ENCODE measurements at regions not wholly inside any gene's neighbourhood (a gene's known extent, or its start where the extent isn't known, plus 50 kb on each side); places are given as distances from the start of the nearest gene placed in this dataset.

DNA sequence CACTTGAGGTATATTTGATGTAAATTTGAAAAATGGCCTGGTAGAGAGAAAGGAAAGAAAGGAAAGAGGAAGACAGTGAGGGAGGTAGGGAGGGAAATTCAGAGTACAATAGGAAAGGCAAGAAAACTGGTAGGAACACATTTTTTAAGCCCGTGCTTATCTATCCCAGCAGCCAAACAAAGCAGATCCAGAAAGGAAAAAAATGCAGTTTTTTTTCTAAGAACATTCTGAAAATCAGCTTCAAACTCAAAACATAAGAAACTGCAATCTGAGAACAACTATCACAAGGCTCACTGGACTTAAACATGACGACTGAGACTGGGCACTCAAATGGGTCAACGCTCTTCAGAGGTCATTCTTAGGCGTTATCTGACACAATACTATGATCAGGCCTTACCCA, 408.3 kb upstream of the DDI1 start:
- DNase-seq, result no peak

DNA sequence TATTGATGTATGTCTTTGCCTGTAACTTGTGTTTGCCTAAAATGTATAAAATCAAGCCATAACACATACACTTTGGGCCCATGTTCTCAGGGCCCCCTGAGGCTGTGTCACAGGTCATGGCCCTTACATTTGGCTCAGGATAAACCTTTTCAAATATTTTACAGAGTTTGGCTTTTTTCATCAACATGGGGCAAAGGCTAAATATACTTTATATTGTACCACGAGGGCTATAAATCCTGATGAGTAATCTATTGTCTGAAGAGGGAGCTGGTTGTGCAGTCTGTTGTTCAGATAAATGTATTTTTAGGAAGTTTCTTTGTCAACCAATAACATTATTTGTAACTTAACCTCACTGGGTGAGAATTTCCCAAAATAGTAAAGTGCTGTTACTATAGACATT, 404.6 kb upstream of the DDI1 start:
- DNase-seq, result no peak

DNA sequence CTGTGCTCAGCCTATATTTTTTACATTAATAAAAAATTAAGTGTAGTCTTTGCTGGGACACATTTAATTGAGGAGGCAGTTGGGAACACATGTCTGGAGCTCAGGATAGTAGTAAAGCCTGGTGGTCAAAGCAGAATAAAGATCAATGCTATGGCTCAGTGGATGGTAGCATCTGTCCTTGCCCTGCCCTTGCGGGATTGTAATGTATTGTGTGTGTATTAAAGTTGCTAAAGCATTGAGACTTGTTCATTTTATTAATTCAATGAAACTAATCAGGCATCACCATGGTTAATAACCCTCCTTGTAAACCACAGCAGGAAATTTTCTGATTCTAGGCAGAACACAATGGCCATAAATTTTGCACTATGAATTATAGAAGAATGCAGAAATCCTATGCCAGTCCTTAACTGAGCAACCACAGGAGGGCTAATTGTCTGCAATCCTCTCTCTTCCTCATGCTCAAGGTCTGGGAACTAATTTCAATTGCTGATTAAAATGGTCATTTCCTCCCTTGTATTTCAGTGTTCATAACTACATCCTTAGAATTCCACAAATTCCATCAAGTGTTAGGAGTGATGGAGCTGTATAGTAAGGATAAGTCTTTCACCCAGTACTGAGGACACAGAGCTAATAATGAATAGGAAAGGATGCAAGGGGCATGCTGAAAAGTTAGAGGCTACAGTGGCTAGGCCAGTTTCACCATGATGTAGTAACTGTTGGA, 403.2 kb upstream of the DDI1 start:
- DNase-seq, result no peak

DNA sequence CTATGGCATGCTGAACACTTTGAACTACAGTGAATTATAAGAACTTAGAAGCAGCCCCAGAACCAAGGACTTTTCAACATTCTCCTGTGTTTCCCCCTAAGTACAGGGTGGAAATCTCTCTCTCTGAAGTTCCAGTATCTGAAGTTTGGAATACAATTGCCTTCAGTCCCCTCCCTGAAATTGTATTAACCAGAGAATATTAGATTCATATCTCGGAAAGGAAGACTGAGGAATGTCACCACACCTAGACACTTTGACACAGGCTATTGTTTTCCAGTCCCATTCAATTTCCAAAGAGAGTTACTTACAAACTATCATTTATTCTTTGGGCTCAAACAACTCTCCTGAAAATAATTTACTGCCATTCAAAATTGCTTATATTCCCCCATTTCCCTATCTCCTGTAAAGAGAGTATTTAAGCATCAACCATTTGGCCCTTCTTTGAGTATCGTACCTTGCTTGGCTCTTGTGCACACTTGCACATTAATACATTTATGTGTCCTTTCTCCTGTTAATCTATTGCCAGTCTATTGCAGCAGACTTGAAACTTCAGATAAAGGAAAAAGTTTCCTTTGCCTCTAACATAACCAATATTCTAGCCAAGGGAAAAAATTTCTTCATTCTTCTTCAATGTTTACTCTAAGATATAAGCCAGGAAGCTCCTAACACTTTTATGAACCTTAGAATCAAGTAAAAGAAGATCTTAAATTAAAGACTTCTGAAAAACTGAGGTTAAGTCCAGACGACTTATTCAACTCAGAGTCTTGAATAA, 402.4 kb upstream of the DDI1 start:
- no peak for DNase-seq

DNA sequence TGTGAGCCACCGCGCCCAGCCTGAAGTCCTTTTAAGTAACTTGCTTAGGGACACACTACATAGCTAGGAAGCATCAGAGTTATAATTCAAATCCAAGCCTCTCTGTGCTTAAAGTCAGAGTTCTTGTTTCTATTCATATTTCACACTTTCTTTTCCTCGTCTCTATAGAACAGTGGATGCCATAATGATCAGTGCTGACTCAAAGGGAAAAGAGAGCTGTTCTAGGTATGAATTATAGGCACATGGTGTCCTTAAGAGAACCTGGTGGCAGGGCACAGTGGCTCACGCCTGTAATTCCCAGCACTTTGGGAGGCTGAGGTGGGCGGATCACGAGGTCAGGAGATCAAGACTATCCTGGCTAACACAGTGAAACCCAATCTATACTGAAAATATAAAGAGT, 400.2 kb upstream of the DDI1 start:
- DNase-seq, result no peak

DNA sequence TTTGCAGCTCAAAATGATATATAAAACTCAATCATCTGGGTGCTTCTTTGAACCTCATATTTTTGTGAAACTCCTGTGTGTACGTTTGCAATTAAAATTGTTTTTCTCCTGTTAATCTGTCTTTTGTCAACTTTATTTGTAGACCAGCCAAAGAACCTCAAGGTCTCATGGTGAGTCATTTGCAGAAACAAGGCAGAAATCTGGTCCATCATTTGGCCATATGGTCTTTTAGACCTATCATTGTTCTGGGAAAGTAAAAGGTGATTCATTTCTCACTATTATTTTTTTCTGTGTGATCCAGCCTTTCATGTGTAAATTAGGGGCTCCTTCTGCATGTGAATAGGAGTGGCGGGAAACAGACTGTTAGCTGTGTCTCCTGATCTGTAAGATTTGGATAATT, 399.1 kb upstream of the DDI1 start:
- no peak for DNase-seq

DNA sequence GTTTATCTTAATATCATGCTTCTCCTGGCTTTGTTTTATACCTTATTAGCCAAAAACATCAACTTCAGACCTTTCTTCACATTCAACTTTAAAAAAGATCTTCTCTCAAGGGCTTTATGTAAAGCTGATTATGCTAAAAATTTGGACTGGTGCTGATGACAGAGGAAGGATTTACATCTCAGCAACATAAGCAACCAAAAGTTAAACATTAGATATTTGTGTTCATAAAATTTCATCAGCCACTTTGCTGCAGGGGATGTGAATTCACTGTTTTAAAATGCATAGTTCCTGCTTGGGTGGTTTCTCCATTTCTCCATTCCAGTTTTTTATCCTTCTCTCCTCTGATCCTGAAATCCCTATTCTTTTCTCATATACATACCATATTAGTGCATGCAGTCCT, 398.6 kb upstream of the DDI1 start:
- no peak for DNase-seq

DNA sequence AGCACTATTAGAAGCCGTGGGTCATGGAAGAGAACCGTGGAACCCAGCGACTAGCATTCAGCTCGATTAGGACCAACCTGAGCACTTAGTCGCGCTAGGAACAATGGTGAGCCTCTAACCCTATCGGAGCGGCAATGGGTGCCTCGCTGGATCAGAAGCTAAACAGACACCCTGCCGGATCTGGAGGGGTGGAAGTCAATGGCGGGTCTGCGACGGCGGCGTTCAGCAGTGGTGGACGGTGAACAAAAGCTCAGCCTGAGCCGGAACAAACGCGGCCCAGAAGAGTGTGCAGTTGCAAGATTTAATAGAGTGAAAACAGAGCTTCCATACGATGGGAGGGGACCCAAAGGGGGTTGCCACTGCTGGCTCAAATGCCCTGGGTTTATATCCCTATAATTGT, 391.8 kb upstream of the DDI1 start:
- DNase-seq, result no peak

DNA sequence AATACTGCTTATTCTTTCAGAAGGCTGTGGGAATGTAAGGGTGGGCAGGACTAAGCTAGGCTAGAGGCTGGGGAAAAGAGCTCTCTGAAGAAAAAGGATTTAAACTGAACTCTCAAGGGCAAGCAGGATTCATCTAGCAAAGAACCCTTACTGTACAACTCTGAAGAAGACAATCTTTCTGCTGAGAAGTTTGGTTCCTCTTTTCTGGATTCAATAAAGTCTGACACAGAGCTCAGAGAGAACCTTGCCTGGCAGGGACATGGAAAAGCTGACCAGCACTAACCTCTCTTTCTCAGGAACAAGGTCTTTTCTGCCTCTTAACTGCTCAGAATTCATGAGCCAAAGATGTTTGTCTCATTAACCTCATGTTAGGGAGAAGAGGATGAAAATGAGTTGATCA, 388.4 kb upstream of the DDI1 start:
- DNase-seq, result no peak

DNA sequence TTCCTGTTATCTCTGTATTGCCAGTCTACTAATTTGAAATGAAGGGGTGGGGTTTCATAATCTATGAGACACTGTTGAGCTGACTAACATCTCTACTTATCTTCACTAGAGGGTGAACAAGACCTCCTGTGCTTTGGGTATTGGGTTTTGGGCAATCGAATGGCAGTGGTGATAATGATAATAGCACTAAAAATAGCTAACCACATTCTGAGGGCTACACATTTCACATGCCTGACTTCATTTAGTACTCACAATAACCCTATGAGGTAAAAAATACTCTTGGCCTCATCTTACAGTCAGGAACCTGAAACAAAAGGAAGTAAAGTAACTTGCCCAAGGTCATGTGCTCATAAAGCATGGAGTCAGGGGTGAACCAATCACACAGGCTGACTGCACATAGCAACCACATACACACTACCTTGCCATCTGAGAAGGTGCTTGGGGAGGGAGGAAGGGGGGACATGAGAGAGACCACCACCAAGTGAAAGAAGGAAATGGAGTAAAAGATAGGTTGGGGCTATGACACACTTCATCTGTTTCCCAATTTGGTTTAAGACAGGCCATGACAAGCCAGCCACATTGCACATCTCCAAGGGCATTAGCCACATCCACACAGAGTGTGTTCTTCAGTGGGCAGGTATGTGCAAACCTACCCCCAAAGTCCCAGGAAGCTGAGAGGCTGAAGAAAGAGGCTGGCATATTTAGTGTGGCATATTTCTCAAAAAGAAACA, 387.6 kb upstream of the DDI1 start:
- DNase-seq, result no peak

DNA sequence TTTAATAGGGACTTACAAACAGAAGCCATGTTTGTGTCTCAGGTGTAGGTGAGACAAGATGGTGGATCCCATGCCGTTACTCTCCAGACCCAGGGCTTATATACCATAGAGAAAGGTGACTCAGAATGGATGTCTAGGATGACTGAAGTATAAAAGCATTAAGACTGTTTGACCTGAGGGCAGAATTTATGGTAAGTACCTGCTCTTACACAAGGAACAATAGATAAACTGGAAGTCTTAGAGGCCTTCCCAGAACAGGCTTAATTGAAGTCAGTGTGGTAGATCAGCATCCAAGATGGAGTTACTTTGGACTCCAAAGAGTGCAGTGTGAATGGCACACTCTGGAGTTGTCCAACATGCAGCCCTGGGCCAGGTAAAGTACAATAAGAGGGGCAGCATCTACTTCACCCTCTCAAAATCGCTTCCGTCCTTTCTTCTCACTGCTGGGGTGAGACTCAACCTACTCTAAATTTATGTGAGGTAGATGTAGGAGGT, 387.0 kb upstream of the DDI1 start:
- DNase-seq, result no peak

DNA sequence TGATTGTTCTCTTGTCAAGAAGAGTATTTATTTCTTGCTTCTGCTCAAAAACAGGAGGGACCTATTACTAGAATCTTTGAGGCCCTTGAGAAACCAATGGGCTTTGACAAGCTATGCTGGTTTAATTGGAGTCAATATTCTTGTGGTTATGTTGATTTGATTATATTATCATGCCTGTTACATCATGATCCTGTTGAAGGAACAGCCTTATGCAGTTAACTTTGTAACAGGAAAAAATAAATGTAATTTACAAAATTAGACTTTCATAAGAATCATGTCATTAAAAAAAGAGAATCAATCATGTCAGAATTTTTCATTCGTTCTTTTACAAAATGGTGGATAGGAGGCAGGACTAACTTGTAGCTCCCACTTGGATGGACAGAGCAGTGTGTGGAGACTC, 386.1 kb upstream of the DDI1 start:
- DNase-seq, result no peak

DNA sequence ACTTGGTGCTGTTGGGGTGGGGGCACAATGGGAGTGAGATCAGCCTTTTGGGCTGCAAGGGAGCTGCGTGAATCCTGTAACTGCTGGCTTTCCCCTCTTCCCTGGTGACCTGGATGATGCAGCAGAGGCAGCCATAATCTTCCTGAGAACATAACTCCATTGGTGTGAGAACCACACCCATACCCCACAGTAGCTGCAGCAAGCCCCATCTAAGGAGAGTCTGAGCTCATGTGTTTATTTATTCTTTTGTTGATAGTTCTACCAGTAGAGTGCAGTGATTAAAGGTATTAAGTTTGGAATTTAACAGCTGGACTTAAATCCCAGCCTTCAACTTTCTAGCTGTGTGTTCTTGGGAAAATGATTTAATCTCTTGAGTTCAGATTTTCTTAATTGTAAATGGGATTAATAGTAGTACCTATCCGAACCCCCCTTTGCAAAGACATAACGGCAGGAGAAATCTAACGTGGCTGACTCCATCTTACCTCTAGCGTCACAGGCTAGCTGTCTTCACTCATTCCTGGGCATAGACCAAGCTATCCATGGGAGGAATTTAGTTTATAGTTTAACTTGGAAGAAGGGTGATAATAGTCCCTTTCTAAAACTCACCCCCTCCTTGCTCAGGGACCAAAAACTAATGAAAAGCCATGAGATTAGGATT, 385.0 kb upstream of the DDI1 start:
- no peak for DNase-seq

DNA sequence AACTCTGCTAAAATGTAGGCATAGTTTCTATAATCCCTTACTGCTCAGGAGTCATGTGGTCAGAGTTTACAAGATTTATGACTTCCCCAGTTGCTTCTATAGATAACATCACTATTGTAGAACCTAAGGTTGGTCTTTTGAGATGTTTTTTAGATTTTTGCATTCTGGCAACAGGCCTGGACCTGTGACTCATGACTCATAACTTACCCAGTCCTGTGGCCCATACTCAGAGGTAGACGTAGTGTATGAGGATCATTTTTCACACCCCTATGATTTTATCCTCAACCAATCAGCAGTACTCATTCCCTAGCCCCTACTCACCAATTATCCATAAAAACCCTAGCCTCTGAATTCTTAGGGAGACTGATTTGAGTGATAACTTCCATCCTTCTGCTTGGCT, 384.4 kb upstream of the DDI1 start:
- DNase-seq, result no peak

DNA sequence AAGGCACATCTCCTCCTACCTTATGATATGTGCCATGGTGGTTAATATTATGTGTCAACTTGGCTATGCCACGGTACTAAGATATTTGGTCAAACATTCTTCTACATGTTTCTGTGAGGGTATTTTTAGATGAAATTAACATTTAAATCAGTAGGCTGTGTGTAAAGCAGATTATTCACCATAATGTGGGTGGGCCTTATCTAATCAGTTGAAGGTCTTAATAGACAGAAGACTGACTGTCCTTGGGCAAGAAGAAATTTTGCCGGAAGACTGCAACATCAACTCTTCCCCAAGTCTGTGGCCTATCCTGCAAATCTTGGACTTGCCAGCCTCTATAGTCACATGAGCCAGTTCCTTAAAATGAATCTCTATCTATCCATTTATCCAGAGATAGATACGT, 380.1 kb upstream of the DDI1 start:
- no peak for DNase-seq

DNA sequence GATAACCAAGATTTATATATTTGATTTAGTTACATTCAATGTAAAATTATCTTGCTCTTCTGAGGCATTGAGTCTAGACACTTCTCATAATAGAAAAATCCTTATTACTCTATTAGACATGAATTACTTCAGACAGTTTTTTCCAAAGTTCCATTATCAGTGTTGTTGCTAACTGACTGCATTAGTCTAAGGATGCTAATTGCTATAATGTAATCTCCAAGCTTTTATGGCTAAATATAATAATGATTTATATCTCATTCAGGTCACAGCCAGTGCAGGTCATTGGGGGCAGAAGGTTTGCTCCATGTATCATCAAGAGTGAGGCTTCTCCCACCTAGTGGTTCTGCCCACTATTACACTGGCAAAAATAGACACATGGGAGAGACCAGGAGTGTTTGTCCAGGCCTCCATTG, 377.2 kb upstream of the DDI1 start:
- DNase-seq, result no peak

DNA sequence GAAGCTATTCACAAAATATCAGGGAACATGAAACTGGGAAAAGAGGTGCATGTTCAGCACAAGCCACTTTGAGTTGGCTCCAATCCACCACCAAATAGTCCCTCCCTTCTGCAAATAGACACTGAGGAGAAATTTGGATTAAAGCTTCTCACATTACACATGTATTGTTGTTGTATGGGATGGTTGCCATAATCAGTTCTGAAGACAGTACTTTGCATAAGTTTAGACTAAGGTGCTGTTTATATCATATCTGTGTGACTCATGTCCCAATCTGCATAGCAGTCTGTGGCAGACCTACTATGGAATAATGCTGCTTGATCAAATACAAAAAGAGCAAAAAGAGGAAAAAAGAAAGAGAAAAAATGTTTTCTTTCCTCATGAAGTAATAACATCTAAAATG, 376.7 kb upstream of the DDI1 start:
- no peak for DNase-seq

DNA sequence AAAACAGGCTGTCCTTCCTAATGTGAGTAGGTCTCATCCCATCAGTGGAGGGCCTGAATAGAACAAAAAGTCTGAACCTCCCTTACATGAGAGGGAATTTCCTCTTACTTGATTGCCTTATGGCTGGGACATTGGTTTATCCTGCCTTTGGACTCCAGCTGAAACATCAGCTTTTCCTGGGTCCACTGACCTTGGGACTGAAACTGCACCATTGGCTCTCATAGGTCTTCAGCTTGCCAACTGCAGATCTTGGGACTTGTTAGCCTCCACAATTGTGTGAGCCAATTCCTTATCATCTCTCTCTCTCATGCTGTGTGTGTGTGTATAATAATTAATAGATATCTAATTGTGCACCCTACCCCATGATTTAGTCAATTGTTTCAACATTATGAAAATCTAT, 375.3 kb upstream of the DDI1 start:
- DNase-seq, result no peak

DNA sequence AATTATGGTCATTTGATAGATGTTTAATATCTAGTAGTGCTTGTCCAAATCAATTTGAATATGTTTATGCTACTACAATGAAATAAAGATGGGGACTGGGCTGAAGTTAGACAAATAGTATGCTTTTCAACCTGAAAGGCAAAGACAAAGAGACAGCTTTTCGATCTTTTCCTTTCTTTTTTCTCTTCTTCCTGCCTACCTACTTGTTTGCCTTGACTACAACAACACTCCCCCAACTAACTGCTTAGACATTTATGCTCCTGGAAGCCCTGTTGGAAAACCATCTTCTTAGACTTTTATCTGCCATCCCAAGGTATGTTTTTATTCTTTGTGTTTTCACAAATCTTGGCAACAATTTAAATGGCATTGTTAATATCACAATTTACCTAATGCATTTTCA, 374.4 kb upstream of the DDI1 start:
- no peak for DNase-seq

DNA sequence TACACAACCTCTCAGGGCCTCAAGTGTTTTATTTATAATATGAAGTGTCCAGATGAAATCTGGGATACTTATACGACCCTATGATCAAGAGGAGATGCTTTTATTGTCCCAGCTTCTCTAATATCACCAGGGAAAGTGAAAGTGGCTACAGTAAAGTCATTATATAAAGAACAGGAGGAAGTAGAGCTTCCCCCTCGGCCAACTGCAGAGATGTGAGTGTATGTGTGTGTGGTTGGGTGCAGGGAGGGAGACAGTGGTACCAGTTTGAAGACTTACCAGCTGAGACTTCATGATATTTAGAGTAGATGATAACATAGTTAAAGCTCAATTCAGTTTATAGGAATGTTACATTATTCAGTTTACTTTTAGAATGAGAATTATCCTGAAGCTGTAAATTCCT, 373.6 kb upstream of the DDI1 start:
- no peak for DNase-seq

DNA sequence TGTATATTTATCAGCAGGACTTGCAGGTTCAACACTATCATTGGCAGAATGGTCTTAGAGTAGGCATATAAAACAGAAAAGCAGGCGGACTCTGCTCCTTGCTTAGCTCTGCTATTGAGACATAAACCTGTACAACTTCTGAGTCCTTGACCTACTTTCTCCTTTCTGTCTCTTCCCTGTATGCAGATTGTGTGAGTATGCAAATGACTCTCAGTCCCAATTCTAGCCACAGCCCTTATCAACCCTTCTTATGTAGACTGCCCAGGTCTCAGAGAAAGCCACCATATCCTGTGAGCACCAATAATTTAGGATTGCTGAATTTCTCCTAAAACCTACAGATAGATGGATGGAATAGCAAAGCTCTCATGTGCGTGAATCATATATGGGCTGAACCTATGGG, 367.6 kb upstream of the DDI1 start:
- DNase-seq, result no peak

DNA sequence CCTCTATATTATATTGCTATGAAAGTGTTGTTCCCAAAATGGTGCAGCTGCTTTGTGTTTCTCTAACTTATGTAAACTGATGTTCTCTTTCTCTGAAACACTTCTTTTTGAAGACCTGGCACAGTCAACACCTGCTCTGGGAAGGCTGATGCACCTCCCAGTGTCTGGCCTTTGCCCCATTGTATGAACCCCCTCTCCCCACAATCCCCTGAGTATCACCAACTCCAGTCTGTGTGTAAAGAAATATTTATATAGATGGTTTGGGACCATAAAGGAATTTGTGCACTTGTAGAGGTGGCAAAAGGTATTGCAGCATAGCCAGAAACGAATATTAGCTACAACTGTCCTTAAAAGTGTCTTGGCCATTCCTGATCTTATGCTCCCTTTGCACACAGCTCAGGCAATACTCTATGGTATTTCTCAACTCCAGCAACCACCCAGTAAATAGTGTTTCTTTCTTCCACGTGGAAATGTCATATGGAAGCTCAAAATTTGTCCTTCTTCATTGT, 365.2 kb upstream of the DDI1 start:
- no peak for DNase-seq

DNA sequence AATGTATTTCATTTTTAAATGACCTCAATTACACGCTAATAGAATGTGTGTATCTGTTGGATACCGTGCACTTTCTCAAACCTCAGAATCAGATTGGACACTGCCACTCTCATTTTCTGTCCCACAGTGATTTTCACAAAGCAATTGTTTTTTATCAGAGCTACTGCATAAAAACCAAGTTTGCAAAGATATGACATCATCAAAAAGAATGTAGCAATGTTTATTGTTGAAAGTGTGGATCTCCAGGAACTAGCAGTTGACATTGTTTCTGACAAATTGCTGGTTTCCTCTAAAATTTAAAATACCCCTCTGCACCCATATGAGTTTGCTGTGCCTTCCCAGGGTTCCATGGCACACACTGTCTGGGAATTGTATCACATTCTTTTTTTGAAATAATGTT, 362.7 kb upstream of the DDI1 start:
- DNase-seq, result no peak
